Lung (tissue), 11 donors: ENCODE measurements at regions not wholly inside any gene's neighbourhood (a gene's known extent, or its start where the extent isn't known, plus 50 kb on each side); places are given as distances from the start of the nearest gene placed in this dataset.

Source experiments
- ATAC-seq: fragments of 200-7000 bp; cut with Tn5 transposase; one replicate; pipeline ENCODE4 v1.9.1; 2020; ENCODE audit warnings: moderate number of reproducible peaks; ENCODE audit not compliant: insufficient read depth, low FRiP score
- DNase-seq, 3 donors: peaks; one replicate each; pipeline ENCODE4 v3.0.0-alpha.2; 2013 to 2017
- H3K27ac ChIP-seq, 2 donors: one replicate each; pipeline ENCODE4 v1.5.1; 2013; ENCODE audit warnings: mild to moderate bottlenecking in 2 of 2, moderate library complexity in 2 of 2, control low read depth in 1 of 2, inconsistent platforms in 1 of 2, low read depth in 1 of 2, low read length in 1 of 2
- H3K27me3 ChIP-seq, 3 donors: one replicate each; pipeline ENCODE4 v1.5.1; 2013; ENCODE audit warnings: low read length in 2 of 3; ENCODE audit not compliant: control insufficient read depth in 3 of 3, insufficient read depth in 3 of 3
- H3K36me3 ChIP-seq, 4 donors: one replicate each; pipeline ENCODE4 v1.5.1; 2013; ENCODE audit warnings: low read length in 4 of 4, mild to moderate bottlenecking in 1 of 4, moderate library complexity in 1 of 4; ENCODE audit not compliant: control insufficient read depth in 4 of 4, insufficient read depth in 4 of 4
- H3K4me1 ChIP-seq, 5 donors: one replicate each; pipeline ENCODE4 v1.5.1; 2013; ENCODE audit warnings: low read length in 5 of 5, mild to moderate bottlenecking in 2 of 5, moderate library complexity in 1 of 5; ENCODE audit not compliant: control insufficient read depth in 5 of 5, insufficient read depth in 5 of 5
- H3K4me3 ChIP-seq: one replicate; pipeline ENCODE4 v1.5.1; 2013; ENCODE audit warnings: mild to moderate bottlenecking, control low read depth, moderate library complexity
- H3K9ac ChIP-seq, 2 donors: one replicate each; pipeline ENCODE4 v1.5.1; 2013; ENCODE audit warnings: low read length in 2 of 2, control low read depth in 1 of 2; ENCODE audit not compliant: insufficient read depth in 1 of 2
- H3K9me3 ChIP-seq, 4 donors: one replicate each; pipeline ENCODE4 v1.5.1; 2013; ENCODE audit warnings: low read length in 3 of 4, mild to moderate bottlenecking in 1 of 4, moderate library complexity in 1 of 4; ENCODE audit not compliant: control insufficient read depth in 4 of 4, insufficient read depth in 3 of 4
- CTCF ChIP-seq: IDR thresholded peaks from 2 replicates; pipeline ENCODE4 v1.5.1; 2012; ENCODE audit warnings: mild to moderate bottlenecking; ENCODE audit errors: control extremely low read depth, extremely low read depth
- WGBS, 2 donors: extraction: QIAGEN DNeasy Blood & Tissue Kit; methylation state at CpG; one replicate each; pipeline ENCODE4 v1.1.7; 2013; 5-methylcytosine and 5-hydroxymethylcytosine counted together
- donor health status: control.
- donor health status: control.
- donor health status: Bipolar disorder and iron deficiency.
- donor health status: healthy.
- donor health status: DM: yes; HTN: yes; CAD: no.

GRCh38 chr4:120198411-120198810, 131.8 kb upstream of the MAD2L1 start:
- no peak overlapping the region for H3K9ac ChIP-seq
- no peak overlapping the region for H3K27ac ChIP-seq
- no peaks in the 10 kb centered on the region for H3K27me3 ChIP-seq
- H3K4me1 ChIP-seq, result no peaks in the 10 kb centered on the region
- no peak overlapping the region for H3K4me3 ChIP-seq
- H3K36me3 ChIP-seq, result no peaks in the 10 kb centered on the region
- 70 to 82% methylated on average over 2 of the region's 2 CpGs for WGBS, 2 donors
- no peaks in the 10 kb centered on the region for H3K9me3 ChIP-seq
- DNase-seq, result no peak
- no peak for ATAC-seq
- no peak for TF ChIP-seq CTCF

DNA sequence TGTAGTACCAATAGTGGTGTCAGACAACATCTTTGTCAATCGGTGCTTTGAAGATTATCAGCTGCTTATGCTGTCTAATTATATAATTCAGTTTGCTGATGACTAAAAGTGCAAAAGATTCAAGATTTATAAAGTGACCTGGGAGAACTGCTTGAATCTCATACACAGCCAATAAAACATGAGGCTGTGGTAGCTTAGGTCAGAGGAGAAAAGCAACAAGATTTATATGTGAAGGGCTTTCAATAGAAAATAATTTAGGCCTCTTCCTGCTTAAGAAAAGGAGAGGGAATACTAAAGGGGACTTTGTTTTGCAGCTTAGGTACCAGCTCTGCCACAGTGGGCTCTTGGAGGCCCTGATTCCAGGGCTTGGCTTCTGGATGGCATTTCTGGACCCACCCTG, 111.0 kb upstream of the MAD2L1 start:
- peaks cover 0 to 3% (median 0%) of the 10 kb centered on the region in 4 donors for H3K9me3 ChIP-seq
- no peak for DNase-seq
- H3K27ac ChIP-seq, result no peak overlapping the region
- peaks cover 0 to 3% (median 0%) of the 10 kb centered on the region in 5 donors for H3K4me1 ChIP-seq
- no peak for TF ChIP-seq CTCF
- WGBS, 2 donors, result 77 to 90% methylated on average over 1 of the region's 1 CpG
- H3K27me3 ChIP-seq, result no peaks in the 10 kb centered on the region
- H3K9ac ChIP-seq, result no peak overlapping the region
- no peak overlapping the region for H3K4me3 ChIP-seq
- ATAC-seq, result no peak
- H3K36me3 ChIP-seq, result no peaks in the 10 kb centered on the region

- Histone ChIP-seq H3K9me3 (peaks cover 0 to 3% (median 0%) of the 10 kb centered on the region in 4 donors), H3K4me1 (peaks cover 0 to 3% (median 0%) of the 10 kb centered on the region in 5 donors), H3K9ac (no peak overlapping the region), H3K36me3 (no peaks in the 10 kb centered on the region), H3K27me3 (no peaks in the 10 kb centered on the region), H3K4me3 (no peak overlapping the region), H3K27ac (no peak overlapping the region)
- DNase-seq (no peak), ATAC-seq (no peak)
- WGBS, 2 donors, result 86 to 91% methylated on average over 2 of the region's 2 CpGs
- TF ChIP-seq CTCF, result no peak
Measured at GRCh38 chr4:120175272-120175671, 108.6 kb upstream of the MAD2L1 start.

DNA sequence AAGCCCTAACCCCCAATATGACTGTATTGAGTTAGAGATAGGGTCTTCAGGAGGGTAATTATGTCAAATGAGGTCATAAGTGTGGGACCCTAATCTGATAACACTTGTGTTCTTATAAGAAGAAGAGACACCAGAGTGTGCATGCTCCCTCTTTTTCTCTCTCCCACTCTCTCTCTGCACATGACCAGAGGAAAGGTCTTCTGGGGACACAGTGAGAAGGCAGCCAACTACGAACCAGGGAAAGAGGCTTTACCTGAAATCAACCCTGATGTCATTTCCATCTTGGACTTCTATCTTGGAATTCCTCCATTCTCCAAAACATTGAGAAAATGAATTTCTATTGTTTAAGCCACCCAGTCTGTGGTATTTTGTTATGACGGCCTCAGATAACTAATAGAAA, 97.2 kb upstream of the MAD2L1 start:
- Histone ChIP-seq H3K4me3 (no peak overlapping the region), H3K27ac (no peak overlapping the region), H3K9me3 (no peaks in the 10 kb centered on the region), H3K4me1 (peaks cover 0 to 5% (median 0%) of the 10 kb centered on the region in 5 donors), H3K9ac (no peak overlapping the region), H3K36me3 (no peaks in the 10 kb centered on the region), H3K27me3 (no peaks in the 10 kb centered on the region)
- 70 to 90% methylated on average over 2 of the region's 2 CpGs for WGBS, 2 donors
- no peak for DNase-seq
- no peak for TF ChIP-seq CTCF
- no peak for ATAC-seq
